ENCODE measurements at regions not wholly inside any gene's neighbourhood (a gene's known extent, or its start where the extent isn't known, plus 50 kb on each side); places are given as distances from the start of the nearest gene placed in this dataset.
A peak's percentile ranks its signal among the peaks of the same experiment; 100 is the strongest.

DNA sequence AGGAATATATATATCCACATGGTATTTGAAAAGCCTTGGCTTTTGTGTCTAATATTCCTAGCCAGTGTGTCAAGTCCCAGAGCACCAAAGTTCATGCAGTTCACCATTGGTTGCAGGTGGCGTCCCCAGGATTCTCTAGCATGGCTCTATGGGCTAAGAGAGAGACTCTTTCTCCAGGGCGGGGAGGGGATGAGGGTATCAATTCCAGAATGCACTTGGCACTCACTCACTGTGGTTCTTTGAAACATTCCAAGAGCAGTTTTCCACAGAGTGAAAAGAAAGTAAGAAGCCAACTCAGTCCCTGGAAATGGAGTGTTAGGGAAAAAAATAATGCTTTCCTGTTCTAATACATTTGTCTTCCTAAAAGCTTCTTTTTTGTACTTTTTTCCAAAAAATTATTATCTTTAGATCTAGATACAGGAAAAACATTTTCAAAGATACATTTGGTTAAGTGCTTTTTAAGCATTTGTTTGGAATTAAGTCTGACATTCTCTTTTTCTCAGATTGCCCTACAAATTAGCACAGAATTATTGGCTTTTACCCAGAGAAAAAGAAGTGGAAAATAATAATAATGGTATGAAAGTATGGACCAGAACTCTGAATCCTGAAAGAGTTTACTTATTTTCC is 239.9 kb downstream of the PAX3 start:
- no peak for DNase-seq

DNA sequence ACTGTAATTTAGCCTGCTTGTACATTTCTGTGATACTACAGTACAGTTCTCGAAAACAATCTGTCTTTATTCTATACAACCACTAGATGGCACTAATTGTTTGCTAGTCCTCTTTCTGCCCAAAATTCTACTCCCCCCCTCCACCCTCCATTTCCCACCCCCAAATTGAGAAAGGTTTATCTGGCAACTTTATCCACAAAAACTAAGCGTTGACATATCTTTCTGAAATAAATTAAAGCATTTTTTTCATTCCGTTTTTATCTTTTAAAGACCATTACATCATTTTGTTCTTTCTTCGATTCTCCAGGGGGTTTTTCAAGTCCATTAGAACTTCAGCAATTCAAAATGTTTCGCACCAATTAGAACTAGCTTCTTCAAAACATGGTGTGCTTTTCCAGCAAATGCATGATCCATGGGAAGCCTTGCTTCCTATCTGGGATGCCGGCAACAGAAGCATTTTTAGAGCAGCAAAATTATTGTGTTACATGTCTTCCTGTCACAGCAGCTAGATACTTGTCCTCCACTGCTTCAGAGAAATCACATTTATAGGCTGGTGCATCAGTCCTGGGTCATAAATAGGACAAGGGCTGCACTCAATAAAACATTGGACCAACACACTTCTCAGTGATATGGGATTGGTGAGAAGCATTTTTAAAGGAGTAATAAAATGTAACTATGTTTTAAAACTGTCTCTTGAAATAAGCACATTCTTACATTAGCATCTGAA is 241.3 kb downstream of the PAX3 start:
- peak; percentile 33 for DNase-seq

DNA sequence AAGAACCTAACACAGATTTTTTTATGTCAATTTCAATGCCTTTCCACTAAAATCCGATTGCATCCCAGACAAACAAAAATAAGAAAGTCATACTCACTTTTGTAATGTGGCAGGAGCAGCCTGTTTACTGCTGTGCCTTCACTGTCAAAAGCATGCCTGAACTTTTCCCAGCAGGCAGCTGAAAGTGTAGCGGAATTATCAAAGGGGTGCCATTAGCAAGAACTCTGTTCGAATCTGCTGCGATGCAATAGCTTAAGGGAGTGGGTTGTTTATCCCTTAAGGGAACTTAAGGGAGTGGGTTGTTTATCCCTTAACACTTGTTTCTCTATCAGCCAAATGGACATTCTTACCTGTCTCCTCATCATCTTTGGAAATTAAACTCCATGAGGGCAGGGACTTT is 243.5 kb downstream of the PAX3 start:
- DNase-seq: no peak

DNA sequence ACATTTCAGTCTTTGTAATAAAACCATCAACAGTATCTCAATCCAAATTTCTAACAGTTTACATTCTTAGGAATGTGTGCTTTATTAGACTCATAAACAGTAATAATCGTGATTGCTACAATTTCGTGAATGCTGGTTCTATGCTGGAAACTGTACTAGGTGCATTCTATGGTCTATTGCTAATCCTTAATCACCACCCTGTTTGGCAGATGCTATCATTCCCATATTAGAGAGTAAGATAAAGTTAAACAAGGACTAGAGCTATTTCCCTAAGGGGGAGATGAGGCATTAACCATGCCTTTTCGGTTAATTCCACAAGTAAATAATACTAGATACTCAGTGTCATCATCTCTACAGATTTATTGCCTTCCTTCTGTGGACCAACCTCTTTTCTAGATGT is 244.0 kb downstream of the PAX3 start:
- no peak for DNase-seq

DNA sequence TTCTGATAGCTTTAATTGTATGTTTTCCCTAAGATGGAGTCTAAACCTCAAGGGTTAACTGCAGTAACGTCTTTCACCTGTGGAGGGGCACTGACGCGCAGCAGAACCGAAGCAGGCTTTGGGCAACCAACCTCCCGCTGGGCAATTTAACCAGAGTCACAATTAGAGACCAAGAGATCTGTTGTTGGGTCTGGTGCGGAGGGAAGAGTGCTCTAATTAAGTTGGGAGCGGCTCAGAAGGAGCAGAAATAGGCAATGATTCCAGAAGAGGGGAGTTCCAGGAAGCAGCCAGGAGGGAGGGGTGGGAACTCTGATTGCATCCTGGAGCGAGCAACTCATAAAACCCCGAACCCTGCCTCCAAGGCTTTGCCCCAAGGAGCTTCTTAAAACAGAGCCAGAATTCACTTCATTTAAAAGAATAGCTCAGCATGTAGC is 245.8 kb downstream of the PAX3 start:
- DNase-seq: no peak

DNA sequence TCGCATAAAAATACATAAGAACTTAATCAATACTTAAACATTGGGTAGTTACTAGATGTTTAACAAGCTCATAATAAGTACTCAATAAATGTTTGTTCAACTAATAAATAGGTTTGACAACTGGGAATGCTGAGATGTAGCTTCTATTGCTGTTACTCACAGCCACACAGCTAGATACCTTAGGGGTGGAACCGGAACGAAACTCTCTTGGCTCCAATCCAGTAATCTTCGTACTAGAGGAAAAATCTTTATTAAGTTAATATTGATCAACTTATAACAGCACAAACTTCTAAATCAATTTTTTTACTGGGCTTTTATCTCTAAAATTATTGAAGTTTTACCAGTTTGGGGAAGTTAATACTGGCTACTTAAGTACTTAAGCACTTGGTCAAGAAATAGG is 247.8 kb downstream of the PAX3 start:
- DNase-seq: no peak

DNA sequence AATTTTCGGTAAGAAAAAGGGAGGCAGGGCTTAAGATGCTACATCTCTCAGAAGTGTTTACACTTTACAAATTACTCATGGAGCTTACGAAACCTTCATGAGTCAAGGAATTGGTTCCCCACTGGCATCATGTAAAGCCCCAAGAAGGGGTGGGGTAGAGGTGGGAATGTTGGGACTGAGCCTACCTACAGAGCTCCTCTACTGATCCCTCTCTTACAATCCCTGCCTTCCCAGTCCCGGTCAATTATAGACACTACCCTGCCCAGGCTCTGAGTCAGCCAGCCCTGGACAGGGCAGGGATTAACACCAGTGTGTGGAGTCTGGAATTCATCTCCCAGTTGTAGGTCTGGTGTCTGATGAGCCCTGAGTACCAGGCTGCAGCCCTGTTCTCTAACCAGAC is 248.9 kb downstream of the PAX3 start:
- DNase-seq: no peak

DNA sequence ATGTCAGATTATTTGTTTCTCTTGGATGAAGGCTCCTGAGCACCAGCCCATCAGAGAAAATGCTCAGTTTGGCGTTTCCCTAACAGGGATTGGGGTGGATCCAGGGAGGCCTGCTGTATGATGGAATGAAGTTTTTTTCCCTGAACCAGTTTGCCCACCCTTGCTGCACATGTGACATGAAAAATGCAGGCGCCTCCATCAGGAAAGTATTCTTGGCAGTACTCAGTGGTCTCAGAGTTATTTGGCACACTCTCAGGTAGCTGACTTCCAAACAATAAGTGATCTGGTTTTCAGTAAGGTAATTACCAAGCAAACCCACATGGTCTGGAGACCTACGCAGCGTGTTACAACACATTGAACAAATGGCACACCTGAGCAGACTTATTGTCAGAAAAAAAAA is 254.9 kb downstream of the PAX3 start:
- no peak for DNase-seq

DNA sequence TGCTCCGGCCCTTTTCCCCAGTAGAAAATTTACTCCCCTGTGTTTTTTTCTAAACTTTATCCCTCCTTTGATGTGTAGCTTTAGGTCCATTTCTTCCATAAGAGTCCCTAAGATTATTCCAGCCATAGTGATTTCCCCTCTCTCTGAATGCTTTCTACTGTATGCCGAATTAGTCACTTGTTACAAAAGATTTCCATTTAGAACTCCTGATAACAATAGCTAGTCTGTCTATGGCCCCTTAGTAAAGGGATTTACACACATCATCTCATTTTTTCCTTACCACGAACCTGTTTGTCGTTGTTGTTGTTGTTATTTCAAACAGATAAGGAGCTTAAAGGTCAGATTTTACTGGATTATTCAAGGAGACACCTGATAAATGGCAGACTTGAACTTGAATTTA is 256.1 kb downstream of the PAX3 start:
- no peak for DNase-seq

DNA sequence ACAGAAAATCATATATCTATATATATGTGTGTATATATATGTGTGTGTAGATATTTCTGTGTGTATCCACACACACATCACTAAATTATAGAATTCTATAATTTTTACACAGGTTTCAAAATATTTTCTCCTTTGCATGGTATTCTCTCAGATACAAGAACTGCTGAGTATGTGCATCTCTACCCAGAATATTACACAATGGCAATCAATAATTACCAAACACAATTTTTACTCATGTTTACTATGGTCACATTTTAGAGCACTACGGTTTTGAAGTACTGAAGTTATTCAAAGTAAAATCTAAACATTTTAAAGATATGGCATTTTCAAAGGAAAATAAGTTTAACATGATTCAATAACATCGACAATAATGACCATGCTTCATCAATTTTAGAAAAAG is 258.5 kb downstream of the PAX3 start:
- no peak for DNase-seq

DNA sequence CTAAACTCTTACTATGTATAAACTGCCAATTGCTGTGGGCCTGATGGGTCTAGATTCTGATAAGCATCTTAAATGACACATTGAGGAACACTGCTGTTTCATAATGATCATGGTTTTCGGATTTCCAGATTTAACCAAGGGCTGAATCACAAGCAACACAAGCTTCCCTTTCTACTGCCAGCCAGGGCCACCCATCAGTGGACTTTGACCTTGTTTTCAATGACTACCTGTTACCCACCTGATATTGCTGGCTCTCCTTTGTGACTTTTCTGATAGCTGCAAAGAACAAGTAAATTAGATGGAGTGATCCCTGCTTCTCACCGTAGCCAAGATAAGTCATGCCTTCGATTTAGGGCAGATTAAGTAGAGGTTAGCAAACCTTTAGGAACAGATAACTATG is 259.0 kb downstream of the PAX3 start:
- no peak for DNase-seq

DNA sequence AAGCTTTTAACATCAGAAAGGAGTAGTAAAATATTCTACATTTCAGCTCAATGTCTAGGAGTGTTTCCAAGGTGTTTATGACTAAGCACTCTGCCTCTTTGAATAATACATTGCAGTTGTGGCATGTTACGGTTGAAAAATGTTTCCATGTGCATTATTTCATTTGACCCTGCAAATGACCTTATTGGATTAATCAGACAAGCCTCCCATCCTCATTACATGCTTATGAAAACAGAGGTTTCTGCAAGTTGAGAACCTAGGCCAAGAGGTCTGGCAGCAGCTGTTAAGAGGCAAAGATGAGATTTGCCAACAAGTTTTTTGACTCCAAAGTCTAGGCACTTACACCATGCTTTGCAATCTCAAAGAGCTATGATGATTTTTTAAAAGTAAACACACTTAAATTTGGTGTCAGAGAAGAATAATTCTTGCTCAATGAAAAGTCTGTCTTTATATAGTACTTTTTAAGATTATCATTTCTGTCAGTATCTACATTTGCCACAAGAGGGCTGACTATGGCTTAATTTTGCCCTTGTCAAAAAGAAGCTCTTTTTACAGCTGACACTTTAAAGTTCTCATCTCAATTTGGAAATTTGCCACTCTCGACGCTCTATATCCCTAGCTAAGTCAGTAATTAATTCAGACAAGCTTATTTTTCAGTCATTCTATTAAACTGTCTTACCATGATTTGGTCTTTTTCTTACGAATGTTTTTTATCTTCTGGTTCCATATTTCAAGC is 260.6 kb downstream of the PAX3 start:
- no peak for DNase-seq

DNA sequence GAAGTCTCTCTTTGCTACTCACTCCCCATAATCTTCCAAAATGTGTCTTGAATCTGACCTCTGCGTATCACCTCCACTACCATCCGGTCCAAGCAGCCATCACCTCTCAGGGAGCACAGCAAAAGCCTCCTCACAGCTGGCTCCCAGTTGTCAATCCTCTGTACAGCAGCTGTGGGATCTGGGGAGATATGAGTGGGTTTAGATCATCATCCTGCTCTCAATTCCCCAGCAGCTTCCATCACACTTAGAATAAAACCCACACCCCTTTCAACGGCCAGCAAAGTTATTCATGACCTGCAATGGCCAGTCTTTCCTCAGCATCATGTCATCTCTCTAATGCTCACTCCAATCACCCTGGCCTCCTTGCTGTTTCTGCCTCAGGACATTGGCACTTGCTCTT is 261.6 kb downstream of the PAX3 start:
- DNase-seq: no peak

DNA sequence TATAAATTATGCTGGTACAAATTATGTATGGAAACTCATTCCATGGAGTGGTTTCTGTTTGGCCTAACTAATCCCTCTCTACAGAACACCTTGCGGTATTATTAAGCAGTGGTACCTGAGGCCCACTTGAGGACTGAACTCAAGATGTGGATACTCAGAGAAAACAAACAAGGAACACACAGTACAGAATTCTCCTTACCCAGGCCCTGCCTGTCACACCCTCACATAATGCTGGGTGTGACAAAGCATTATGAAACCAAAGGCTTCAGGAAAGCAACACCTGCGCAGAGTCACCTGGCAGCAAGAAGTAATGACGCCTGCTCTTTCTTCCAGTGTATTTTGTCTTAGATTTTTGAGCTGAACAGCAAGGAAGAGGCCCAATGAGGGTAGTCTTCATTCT is 264.7 kb downstream of the PAX3 start:
- DNase-seq: no peak

DNA sequence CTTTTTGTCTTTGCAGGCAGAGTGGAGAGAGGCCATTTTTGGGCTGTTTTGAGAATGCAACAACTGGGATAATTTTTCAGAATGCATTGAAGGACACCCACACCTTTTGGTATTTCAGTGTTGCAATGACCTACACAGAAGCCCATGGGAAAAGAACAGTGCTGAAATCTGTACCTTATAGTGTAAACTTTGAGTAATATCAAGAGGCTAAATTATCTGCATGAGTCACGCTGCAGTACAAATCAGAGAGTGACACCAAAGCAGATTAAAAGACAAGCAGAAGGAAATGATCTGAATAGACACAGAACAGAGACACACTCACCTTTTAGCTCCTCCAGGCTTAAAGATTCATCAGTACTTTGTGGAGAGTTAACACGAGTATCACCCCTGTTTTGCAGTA is 265.3 kb downstream of the PAX3 start:
- DNase-seq: no peak

DNA sequence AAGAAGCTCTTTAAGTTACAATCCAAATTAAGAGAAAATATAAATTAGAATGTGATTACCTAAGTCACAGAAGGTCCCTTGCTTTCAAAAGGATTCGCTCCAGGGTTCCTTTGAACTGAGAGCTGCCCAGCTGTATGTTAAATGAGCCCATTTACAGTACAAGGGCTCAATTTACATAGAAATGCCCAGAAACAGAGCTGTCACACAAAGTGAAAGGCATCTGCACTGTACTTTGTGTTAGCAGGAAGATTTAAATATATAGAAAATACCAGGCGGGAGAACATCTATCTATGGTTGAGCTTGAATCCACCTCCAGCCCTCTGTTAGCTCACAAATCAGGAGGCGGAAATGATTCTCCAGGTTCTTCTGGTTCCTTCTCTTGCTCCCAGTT is 272.9 kb downstream of the PAX3 start:
- DNase-seq: no peak

DNA sequence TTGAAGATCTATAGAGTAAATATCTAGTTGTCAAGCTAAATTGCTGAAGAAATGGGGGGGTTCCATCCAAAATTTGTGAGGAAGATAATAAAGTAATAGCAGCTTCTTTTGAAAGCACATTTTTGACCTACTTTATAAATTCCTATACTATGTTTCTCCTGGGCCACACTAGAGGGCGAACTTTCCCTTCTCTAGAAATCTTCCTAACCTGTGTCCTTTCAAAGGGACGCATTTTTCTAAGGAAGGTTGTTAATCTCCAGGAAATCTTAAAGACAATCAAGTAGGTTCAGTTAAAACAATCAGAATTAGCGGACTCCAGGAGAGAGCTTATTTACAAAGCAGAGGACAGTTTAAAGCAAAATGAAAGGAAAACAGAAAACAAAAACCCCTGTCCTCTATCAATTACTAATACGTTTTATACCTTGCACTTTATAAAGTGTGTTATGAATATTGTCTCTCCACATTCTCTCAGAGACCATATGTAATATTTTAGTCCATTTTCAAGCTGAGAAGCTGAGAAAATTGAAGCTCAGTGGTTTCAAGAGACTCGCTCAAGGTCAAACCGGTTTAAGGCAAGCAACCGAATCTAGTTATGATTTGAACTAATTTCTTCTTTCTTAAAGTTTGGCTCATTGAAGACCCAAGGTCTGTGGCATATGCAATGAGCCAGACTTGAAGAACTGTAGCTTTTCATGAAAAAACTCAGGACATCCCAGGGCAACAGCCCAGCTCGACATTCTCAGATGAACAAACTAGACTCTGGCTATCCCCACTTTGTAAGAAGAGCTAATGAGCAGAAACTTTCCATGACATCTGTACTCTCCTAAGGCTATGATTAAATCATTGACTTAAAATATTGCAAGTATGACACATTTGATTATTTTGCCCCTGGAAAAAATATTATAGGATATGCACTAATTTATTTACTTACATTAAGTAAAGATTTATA is 273.6 kb downstream of the PAX3 start:
- DNase-seq: peak; percentile 16

DNA sequence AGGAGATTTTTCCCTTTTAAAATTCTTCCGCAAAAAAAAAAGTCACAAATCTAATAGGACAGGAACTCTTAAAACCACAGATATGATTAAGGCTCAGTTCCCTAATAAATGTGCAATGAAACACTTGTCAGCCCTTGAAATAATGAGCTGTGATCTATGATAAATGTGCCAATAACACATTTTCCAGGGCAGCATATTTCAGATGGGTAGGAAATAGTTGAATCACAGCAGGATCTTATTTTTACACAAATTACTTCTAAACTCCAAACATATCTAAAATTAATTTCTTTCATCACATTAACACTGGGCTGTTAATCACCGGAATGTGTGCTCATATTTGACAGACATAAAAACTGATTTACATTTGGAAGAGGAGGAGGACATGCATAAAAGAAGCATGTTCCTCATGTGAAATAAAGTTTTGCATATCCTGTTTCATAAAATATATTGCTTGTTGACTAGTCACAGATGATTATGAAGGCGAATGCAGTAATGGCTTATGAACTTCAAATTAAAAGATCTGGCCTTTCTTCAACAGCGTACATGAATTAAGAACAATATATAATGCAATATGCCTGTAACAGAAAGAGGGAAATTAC is 281.4 kb downstream of the PAX3 start:
- DNase-seq: no peak

DNA sequence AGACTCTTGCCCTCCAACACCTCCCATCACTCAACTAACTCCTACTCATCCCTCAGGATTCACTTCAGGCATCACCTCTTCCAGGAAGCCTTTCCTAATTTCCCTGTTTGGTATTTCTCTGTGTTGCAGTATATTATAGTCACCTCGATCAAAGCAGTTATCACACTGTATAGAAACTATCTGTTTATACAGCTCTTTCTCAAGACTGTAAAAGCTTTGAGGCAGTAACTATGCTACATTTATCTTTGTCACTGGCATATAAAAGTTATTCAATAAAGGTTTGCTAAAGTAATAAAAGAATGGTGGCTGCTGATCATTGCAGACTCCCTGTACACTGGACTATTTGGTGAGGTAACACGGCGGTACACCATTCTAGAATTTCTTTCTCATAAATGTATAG is 284.9 kb downstream of the PAX3 start:
- no peak for DNase-seq

DNA sequence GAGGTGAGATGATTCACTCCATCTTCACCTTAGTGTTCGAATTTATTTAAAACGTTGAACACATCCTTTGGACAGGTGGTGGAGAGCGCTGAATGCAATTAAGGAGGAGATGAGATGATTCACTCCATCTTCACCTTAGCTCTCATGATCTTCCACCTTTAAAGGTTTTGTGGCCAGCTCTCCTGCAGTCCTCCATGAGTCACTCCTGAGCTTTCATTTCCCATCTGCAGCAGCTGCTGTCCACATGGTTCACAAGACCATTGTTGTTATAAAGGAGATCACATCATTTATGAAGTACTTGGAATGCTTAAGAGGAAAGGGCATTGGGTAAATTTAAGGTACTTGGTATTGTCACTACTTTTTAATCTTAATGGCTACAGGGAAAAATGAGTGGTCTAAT is 298.5 kb downstream of the PAX3 start:
- DNase-seq: no peak

DNA sequence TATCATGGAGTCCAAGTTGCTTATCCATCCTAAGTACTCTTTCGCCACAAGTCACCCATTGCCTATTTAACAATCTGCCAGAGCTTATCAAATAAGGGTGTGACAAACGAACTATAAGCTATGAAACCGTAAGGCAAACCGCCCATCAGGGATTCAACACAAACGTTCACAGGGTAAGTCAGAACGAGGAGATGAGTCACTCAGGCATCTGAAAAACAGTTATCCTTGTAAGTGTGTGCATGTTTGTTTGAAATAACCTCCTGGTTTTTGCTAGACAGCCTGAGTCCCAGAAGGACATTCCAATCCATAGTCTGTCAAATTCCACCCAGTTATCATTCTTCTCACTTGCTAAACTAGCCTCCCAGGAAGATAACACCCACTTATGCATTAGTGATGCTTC is 299.1 kb downstream of the PAX3 start:
- no peak for DNase-seq

DNA sequence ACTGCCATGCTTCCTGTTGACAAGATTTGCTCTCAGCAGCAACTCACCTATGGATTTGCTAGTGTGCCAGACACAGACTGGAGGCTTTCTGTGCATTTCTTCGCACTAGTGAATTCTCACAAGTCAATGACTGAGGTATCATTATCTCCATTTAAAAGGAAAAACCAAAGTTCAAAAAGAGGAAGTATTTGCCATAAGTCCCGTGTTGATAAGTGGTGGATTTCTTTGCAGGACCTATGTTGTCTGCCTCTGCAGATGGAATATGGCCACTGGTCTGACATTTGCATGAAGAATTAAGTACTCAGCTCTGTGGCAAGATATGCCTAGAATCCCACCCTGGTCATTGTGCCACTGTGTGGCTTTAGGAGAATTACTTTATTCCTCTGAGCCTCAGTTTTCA is 299.6 kb downstream of the PAX3 start:
- no peak for DNase-seq

DNA sequence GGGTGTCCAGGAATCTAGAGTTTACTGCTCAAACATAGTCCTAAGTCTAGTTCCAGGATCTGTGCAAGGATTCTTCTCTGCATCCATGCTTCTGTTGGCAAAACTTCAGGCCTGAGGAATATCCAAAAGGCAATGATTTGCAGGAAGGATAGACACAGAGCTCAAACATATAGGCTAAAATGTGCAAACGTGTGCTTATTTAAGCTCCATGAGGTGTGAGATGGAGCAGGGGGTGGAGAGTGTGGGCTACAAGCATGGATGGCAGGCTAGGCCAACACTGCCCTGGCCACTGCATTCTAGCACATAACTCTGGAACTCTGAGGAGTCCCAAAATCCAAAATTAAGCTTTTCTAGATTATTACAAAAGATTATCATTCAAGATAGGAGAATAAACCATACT is 301.1 kb downstream of the PAX3 start:
- DNase-seq: no peak
